GM13977 (cell line): ENCODE measurements at regions not wholly inside any gene's neighbourhood (a gene's known extent, or its start where the extent isn't known, plus 50 kb on each side); places are given as distances from the start of the nearest gene placed in this dataset.
"Not testable (repeated sequence)": the region's sequence is repeated elsewhere in the genome, so short reads cannot be mapped to it uniquely, and the experiment has no call there.

Source experiments
- DNase-seq: peaks from one replicate; pipeline ENCODE4 v3.0.0; 2012; ENCODE audit warnings: low spot score
- in situ Hi-C: fragments of 300-500 bp; cut with MboI; formaldehyde crosslinking; loops from one replicate; pipeline ENCODE4 v1.12.0; 2022; ENCODE audit warnings: low sequenced_read_pairs, low pct_unique_long_range_greater_than_20kb, mixed read lengths, inconsistent platforms; ENCODE audit not compliant: unreplicated experiment
- TF ChIP-seq, protein P1 (sequence below): IDR thresholded peaks from 2 replicates; pipeline ENCODE4 v1.5.1; 2012; ENCODE audit warnings: mild to moderate bottlenecking, control low read depth; ENCODE audit not compliant: insufficient read depth; ENCODE audit errors: extremely low read depth, missing control alignments

DNA sequence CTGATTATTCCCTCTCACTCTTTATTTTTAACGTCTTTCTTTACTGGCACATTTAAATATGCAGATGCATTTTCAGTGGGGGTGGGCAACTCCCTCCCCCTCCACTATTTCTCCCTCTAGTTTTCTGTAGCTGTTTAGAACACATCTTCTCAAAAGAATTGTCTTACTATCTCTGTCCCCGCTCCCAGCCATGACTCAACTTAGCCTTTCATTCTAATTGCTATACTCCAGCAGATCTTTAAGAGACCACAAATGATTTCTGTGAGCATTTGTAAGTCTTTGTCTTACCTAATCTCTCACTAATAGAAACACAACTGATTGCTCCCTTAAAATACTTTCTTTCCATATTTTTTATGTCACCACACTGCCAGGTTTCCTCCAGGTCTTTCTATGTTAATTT, 350.9 kb downstream of the SPRY2 start:
- TF ChIP-seq, protein P1, sequence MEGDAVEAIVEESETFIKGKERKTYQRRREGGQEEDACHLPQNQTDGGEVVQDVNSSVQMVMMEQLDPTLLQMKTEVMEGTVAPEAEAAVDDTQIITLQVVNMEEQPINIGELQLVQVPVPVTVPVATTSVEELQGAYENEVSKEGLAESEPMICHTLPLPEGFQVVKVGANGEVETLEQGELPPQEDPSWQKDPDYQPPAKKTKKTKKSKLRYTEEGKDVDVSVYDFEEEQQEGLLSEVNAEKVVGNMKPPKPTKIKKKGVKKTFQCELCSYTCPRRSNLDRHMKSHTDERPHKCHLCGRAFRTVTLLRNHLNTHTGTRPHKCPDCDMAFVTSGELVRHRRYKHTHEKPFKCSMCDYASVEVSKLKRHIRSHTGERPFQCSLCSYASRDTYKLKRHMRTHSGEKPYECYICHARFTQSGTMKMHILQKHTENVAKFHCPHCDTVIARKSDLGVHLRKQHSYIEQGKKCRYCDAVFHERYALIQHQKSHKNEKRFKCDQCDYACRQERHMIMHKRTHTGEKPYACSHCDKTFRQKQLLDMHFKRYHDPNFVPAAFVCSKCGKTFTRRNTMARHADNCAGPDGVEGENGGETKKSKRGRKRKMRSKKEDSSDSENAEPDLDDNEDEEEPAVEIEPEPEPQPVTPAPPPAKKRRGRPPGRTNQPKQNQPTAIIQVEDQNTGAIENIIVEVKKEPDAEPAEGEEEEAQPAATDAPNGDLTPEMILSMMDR = no peak
- DNase-seq = no peak
- in situ Hi-C loops = no loop called here

DNA sequence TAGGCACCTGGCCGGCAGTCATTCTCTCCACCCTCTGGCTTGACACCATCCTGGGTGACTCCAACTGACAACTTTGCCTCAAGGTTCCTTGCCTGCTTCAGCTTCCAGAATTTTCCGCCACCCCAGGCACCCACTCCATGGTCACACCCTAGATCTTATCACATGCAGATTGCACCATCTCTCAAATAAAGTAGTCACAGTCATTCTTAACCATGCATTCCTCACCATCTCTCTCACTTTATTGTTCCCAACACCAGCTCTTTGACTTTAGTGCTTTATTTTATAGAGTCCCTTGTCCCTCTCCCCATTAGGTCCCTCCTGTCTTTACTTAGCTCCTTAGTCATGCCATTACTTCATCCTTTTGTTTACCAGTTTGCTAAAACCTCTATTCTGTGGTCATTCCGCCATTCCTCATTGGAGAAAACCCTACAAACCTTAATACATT, 351.7 kb downstream of the SPRY2 start:
- TF ChIP-seq, protein P1 = no peak
- in situ Hi-C loops = no loop called here
- no peak for DNase-seq

DNA sequence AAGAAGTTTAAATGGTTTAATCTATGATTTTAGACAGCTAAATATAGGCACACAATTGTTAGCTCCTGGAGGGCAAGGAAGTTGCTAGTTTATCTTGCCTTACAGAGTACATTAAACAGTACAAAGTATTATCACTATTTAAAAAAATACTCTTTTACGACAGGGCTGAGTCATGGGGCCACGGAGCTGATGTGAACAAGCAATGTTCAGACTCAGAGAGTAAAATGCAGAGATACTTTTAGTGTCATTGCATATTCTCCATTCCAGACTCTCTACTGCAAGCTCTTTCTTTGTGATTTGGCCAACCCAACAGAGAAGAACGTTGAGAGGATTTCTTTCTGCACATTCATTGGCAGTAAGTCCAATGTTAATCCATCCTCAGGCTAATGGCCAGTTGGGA, 352.4 kb downstream of the SPRY2 start:
- in situ Hi-C loops = no loop called here
- DNase-seq = no peak
- TF ChIP-seq, protein P1 = no peak

DNA sequence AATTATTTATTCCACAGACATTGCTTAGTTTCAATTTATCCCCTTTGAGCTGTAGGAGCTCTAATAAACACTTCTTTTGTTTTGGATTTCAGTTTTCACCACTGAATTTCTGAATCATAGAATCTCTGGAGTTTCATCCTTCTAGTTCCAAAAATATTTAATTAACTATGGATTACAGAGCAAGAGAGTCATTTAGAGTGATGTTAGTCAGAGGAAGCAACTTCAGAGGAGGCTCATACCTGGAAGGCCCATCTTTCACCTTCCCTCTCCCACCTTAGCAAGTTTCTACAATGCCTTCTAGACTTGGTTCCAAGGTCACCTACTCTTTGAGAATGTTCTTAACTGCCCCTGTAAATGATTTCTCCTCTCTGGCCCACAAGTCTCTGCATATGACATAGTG, 353.2 kb downstream of the SPRY2 start:
- TF ChIP-seq, protein P1 = no peak
- DNase-seq = no peak
- in situ Hi-C loops = no loop called here

DNA sequence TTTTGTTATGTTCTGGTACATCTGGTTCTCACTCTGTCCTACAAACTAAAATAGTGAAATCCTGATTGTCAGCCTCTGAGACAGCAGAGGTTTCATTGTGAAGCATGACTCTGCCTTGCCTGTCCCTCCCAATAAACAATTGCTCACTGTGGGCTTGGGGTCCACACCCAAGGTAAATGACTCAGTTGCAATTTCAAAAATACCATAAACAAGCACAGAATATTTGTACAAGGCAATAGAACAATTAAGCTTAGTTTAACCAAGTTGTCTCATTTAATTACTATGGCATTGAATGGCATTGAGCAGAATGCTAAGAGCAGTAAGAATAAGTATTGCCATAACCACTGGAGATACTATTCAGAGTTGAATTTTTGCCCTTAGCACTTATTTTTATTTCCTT, 353.6 kb downstream of the SPRY2 start:
- TF ChIP-seq, protein P1 = no peak
- no peak for DNase-seq
- in situ Hi-C loops = no loop called here

DNA sequence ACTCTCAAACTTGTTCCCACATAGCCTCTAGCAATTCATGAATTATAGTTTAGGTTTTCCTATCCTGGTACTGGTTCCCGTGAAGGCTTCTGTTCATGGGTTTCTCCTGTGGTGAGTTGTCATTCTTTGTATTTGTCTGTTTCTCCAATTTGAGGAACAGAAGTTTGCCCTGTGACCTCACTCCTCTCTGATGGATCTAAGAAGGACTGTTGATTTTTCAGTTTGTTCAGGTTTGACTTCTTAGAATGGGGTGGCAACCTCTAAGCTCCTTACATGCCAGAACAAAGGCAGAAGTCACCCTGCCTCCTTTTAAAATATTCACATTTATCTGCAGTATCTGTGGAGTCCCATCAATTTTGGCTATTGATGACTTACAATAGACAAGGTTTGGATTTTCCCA, 354.0 kb downstream of the SPRY2 start:
- TF ChIP-seq, protein P1 = no peak
- in situ Hi-C loops = no loop called here
- DNase-seq = no peak

DNA sequence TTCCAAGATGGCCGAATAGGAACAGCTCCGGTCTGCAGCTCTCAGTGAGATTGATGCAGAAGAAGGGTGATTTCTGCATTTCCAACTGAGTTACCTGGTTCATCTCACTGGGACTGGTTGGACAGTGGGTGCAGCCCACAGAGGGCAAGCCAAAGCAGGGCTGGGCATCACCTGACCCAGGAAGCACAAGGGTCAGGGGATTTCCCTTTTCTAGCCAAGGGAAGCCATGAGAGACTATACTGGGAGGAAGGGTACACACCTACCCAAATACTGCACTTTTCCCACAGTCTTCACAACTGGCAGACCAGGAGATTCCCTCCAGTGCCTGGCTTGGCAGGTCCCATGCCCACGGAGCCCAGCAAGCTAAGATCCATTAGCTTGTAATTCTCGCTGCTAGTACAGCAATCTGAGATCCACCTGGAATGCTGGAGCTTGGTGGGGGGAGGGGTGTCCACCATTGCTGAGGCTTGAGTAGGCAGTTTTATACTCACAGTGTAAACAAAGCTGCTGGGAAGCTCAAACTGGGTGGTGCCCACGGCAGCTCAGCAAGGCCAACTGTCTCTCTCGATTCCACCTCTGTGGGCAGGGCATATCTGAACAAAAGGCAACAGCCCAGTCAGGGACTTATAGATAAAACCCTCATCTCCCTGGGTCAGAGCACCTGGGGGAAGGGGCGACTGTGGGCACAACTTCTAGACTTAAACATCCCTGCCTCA, 365.8 kb downstream of the SPRY2 start:
- in situ Hi-C loops, DNase-seq: not testable (repeated sequence)
